ENCODE measurements at regions not wholly inside any gene's neighbourhood (a gene's known extent, or its start where the extent isn't known, plus 50 kb on each side); places are given as distances from the start of the nearest gene placed in this dataset.
A peak's percentile ranks its signal among the peaks of the same experiment; 100 is the strongest.

DNA sequence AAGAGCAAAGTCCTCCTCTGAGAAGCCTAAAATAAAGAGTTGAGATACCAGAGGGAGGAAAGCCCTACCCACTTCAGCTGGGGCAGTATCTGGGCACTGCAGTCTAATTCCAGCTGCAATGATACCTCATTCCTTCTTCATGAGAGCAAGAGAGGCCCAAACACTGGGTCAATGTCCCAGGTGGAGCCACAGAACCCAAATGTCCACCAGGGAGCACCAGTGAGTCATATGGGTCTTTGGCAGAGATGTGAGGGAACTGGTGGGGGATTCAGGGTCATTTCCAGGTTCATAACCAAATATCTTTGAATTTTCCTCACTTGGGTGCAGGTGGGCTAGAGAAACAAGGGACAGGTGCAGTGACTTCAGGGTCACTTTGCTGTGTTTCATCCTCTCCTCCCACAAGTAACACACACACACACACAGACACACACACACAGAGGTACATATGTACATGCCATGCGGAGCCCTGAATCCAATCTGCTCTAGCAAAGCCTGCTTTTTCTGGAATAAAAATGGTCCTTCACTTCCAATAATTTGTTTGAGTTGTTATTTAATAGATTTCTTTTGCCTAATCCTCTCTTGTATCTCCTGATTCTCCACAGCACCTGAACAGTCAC, 585.4 kb downstream of the SOX6 start:
- Mint-ChIP-seq H3K9me3 (peaks cover 12% of the 10 kb centered on the region), H3K27ac (no peak overlapping the region), H3K36me3 (peaks cover 4% of the 10 kb centered on the region), H3K27me3 (ENCODE audit: low read depth) (no peaks in the 10 kb centered on the region), H3K4me3 (no peak overlapping the region), H3K4me1 (peaks cover 66% of the 10 kb centered on the region)
- TF ChIP-seq, protein P1, sequence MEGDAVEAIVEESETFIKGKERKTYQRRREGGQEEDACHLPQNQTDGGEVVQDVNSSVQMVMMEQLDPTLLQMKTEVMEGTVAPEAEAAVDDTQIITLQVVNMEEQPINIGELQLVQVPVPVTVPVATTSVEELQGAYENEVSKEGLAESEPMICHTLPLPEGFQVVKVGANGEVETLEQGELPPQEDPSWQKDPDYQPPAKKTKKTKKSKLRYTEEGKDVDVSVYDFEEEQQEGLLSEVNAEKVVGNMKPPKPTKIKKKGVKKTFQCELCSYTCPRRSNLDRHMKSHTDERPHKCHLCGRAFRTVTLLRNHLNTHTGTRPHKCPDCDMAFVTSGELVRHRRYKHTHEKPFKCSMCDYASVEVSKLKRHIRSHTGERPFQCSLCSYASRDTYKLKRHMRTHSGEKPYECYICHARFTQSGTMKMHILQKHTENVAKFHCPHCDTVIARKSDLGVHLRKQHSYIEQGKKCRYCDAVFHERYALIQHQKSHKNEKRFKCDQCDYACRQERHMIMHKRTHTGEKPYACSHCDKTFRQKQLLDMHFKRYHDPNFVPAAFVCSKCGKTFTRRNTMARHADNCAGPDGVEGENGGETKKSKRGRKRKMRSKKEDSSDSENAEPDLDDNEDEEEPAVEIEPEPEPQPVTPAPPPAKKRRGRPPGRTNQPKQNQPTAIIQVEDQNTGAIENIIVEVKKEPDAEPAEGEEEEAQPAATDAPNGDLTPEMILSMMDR (IDR thresholded peaks at IDR 0.05; ENCODE audit: unreplicated experiment): peak; percentile 33
- DNase-seq (ENCODE audit: low spot score in 2 of 2, unreplicated experiment in 2 of 2): no peak

DNA sequence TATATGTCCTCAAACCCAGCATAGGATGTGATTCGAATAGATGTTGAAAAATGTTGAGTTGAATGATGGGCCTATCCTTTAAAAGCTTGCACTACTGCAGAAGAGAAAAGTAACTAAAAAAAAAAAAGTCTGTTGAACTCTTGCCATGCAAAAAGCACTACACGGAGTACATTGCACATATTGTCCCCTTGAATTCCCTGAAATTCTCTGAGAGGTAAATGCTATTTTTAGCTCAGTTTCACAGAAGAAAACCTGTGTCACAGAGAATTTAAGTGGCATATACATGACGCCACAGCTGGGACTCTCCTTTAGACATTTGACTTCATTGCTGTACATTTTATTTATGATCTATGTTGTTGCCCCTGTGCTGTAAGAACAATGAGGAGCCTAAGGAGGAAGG, 583.8 kb downstream of the SOX6 start:
- peaks cover 4% of the 10 kb centered on the region for H3K9me3 Mint-ChIP-seq
- TF ChIP-seq, protein P1 (IDR thresholded peaks at IDR 0.05; ENCODE audit: unreplicated experiment): no peak
- H3K4me1 Mint-ChIP-seq: peaks cover 74% of the 10 kb centered on the region
- no peak for DNase-seq (ENCODE audit: low spot score in 2 of 2, unreplicated experiment in 2 of 2)
- no peaks in the 10 kb centered on the region for H3K27me3 Mint-ChIP-seq (ENCODE audit: low read depth)
- H3K27ac Mint-ChIP-seq: no peak overlapping the region
- peaks cover 3% of the 10 kb centered on the region for H3K36me3 Mint-ChIP-seq
- H3K4me3 Mint-ChIP-seq: no peak overlapping the region

DNA sequence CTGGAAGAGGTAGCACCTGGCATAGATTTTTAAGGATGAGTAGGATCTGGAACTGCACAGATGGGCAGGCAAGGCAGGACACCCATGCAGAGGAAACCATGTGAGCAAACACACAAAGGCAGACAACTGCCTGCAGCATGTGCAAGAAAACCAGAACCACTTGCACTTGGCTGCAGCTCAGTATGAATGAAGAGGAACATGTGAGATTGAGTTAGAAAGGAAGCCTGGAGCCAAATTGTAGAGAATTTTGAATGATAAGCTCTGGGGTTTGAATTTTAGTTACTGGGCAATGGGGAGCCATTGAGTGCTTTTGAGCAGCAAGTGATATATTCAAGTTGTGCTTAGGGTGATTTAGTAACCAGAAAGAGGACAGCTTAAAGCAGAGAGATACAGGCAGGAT, 583.4 kb downstream of the SOX6 start:
- H3K27ac Mint-ChIP-seq: no peak overlapping the region
- peaks cover 3% of the 10 kb centered on the region for H3K36me3 Mint-ChIP-seq
- peaks cover 4% of the 10 kb centered on the region for H3K9me3 Mint-ChIP-seq
- H3K27me3 Mint-ChIP-seq (ENCODE audit: low read depth): no peaks in the 10 kb centered on the region
- no peak overlapping the region for H3K4me3 Mint-ChIP-seq
- TF ChIP-seq, protein P1 (IDR thresholded peaks at IDR 0.05; ENCODE audit: unreplicated experiment): no peak
- H3K4me1 Mint-ChIP-seq: peaks cover 74% of the 10 kb centered on the region
- no peak for DNase-seq (ENCODE audit: low spot score in 2 of 2, unreplicated experiment in 2 of 2)

DNA sequence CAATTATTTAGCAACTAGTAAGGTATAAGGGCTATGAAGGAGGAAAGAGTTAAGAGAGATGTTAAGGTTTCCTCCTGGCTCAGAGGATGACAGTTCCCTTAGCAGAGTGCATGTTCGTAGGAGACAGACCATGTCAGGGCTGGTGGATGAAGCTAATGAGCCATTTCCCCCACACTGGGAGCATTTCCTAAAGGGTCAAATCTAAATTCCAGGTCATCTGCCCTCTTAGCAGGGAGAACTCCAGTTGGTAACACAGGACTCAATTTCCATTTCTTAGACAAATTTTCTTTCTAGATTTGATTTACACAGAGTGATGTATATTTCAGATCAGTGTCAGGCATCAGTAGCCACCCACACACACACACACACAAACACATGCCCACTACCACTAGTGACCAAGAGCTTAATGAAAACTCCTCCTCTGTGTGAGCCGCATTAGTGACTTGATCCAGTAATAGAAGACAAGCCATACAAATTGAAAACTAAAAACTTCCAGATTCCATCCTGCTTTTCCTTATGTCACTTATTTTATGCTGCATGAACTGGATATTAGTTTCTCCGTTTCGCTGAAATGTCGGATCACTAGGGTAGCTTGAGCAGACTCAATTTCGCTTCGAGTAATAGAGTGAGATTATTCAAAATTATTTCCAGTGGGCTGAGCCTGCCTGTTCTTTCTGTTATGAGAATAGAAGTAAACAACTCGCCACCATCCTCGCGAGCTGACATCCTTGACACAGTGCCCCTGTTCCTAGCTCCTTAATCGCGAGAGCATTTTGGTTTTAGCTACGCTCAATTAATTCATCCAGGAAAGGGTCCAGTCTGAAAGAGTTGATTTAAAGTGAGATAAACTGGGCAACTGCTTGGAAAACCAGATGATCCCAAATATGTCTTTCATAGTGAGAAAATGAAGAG, 582.6 kb downstream of the SOX6 start:
- Mint-ChIP-seq H3K27me3 (ENCODE audit: low read depth) (no peaks in the 10 kb centered on the region), H3K9me3 (peaks cover 2% of the 10 kb centered on the region), H3K4me3 (no peak overlapping the region), H3K36me3 (peaks cover 2% of the 10 kb centered on the region), H3K4me1 (peaks cover 67% of the 10 kb centered on the region), H3K27ac (peak overlapping the region; percentile 75)
- TF ChIP-seq, protein P1 (IDR thresholded peaks at IDR 0.05; ENCODE audit: unreplicated experiment): no peak
- DNase-seq (ENCODE audit: low spot score in 2 of 2, unreplicated experiment in 2 of 2): no peak

DNA sequence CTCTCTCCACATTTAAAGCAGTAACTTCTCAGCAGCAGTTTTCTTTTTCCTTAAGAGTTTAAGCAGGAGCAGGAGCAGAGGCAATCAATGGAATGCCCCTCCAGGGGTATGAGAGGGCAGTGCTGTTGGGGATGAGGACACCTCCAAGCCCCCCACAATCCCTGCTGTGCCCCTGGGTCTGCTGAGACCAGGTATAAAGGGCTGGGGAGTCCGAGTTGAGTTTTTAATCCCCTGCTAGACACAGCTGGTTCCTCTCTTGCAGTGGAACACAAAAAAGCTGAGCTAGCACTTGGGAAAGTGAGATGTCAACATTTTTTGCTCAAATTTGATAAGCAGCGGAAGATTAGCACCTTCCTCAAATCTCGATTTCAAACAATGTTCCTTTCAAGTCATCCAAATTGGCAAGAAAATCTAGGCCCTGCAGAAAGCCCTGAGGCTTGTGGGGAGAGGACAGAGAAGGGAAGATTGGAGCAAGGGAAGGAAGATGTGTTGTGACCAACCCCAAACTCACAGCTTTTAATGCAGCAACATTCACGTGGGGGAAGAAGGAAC, 581.9 kb downstream of the SOX6 start:
- Mint-ChIP-seq H3K36me3 (no peaks in the 10 kb centered on the region), H3K9me3 (no peaks in the 10 kb centered on the region), H3K4me3 (no peak overlapping the region), H3K27ac (peak overlapping the region; percentile 75), H3K4me1 (peaks cover 60% of the 10 kb centered on the region), H3K27me3 (ENCODE audit: low read depth) (no peaks in the 10 kb centered on the region)
- DNase-seq (ENCODE audit: low spot score in 2 of 2, unreplicated experiment in 2 of 2): no peak
- TF ChIP-seq, protein P1 (IDR thresholded peaks at IDR 0.05; ENCODE audit: unreplicated experiment): no peak
